Activated CD4-positive, alpha-beta T cell treated with anti-CD3 and anti-CD28 coated beads, Interleukin-10, Interleukin-2, amounts not matched to agents 100 ng/mL and 50 ng/mL, durations not matched to agents 16 hours and 8 hours (primary cell): ENCODE measurements at regions not wholly inside any gene's neighbourhood (a gene's known extent, or its start where the extent isn't known, plus 50 kb on each side); places are given as distances from the start of the nearest gene placed in this dataset.
"Not testable (repeated sequence)": the region's sequence is repeated elsewhere in the genome, so short reads cannot be mapped to it uniquely, and the experiment has no call there.

ENCODE experiments used
- DNase-seq: peaks from one replicate; pipeline ENCODE4 v3.0.0-alpha.2; 2020

GRCh38 chr3:168834558-168834957 is 738.8 kb upstream of the GOLIM4 start:
- no peak for DNase-seq

DNA sequence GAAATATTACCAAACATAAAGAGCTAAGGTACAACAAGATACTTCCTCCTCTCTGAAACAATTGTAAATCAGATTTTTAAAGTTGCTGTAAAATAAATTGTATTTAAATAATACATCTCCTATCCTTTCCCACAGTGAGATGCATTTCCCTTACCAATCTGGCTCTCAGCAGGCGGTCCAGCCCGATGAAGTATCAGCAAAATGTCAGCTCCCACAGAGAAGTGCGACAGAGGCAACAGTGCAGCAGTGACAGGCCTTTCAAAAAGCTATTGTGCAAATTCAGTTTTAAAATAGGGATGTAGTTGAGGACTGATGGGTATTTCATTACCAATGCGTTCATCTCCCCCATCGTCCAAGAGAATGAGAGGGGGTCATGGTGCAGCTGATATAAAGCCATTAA is 733.2 kb upstream of the GOLIM4 start:
- DNase-seq: no peak

DNA sequence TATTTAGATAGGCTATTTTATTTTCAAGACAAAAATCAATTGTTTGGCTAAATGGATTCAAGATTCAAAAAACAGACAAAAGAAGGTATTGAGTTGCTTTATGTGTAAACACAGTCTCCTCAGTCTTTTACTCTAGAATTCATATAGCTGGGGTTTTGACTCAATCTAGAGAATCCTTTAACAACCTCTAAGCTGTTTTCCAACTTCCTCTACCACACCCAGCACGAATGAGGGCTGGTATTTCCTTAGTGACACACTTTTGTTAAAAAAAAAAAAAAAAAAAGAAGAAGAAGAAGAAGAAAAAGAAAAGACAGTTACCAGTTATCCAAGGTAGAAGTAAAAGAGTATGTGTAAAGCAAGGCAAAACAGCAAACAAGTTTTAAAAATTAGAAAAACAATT is 732.8 kb upstream of the GOLIM4 start:
- DNase-seq: no peak

GRCh38 chr3:168828014-168828413 is 732.3 kb upstream of the GOLIM4 start:
- DNase-seq: no peak

DNA sequence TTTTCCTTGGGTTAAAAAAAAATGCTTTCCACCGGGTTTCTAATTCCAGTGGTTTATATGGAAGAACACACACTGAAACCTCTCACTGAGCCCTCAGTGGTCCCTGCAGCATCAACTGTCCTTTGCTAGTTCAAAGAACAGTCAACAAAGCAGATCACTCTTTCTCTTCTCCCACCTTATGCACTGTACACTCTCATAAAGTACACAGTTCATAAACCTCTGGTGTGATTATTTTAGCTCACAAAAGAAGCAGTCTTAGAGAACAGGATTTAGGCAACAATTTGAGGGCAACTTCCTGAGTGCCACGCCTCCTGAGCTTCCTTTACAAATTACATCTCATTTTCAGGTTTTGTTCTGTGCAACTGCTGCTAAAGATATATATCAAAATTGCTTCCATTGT is 728.4 kb upstream of the GOLIM4 start:
- no peak for DNase-seq

GRCh38 chr3:168823466-168823865 is 727.7 kb upstream of the GOLIM4 start:
- no peak for DNase-seq

DNA sequence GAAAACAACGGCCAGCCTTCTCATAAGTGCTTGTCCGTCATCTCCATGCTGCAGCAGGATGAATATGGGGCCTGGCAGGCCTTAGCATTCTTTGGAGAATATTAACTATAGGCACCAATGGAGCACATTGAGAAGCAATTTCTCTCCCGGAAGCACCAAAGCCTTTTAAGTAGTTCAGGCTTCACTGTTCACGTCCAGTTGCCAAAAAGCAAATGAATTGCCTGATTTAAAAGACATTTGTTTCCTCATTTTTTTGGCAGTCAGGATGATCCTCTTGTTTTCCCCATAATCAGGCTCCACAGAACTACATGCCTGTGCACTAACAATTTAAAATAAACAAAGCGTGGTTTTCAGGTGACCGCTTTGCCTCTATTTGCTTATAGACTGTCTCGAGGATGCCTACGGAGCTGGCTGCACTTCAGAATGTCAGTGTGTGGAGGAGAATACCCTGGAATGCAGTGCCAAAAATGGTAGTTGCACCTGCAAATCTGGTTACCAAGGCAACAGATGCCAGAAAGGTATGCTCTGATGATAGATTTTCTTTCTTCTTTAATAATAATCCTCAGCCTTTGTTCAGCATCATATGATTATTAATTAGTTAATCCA is 725.2 kb upstream of the GOLIM4 start:
- no peak for DNase-seq

DNA sequence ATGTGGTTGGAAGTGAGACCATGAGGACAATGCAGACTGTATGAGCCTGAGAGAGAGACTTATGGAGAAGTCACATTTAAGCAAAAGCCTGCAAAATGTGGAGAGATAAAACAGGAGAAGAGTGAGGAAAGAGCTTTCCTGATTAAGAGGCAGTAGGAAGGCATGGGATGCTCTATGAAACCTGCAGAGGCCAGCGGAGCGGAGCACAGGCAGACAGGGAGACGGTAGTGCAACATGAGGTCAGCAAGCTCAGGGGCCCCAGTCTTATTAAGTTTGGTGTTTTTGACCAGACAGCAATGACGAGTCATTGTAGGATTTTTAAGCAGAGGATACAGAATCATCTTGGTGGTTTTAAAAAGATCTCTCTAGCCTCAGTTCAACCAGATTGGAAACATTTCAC is 721.5 kb upstream of the GOLIM4 start:
- DNase-seq: no peak

- no peak for DNase-seq
Measured at GRCh38 chr3:168815946-168816345, 720.2 kb upstream of the GOLIM4 start.

GRCh38 chr3:168813225-168813802 is 717.6 kb upstream of the GOLIM4 start:
- no peak for DNase-seq

DNA sequence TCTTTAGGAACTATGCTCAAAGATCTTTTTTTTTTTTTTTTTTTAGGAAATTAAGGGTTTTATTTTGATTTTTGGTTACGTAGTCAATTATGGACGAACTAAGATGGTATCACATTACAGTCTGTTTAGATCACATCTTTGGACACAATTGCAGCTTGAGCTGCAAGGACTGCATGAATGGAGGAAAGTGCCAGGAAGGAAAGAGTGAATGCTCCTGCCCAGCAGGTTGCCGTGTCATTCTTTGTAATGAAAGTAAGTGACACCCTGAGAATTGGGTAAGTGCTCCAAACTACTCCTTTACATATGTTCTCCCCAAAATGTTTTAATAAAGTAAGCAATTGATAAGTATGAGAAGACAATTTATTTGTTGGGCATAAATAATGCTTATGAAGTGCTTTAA is 716.5 kb upstream of the GOLIM4 start:
- DNase-seq: no peak

DNA sequence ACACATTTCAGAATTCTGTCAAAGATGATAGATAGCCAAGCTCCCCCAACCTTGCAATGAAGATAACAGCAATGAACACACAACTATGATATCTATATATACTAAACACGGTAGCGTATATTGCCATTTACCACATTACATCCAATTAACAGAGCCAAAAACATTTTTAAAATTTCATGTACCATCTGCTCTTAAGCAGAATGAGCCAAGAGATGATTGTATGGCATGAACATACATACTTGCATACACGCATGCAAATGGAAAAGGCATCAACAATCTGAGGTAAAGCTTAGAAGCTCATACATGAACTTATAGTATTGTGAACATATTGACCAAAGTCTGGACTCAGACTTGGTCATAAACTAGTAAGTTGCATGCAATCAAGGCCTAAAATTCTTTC is 712.9 kb upstream of the GOLIM4 start:
- DNase-seq: no peak

DNA sequence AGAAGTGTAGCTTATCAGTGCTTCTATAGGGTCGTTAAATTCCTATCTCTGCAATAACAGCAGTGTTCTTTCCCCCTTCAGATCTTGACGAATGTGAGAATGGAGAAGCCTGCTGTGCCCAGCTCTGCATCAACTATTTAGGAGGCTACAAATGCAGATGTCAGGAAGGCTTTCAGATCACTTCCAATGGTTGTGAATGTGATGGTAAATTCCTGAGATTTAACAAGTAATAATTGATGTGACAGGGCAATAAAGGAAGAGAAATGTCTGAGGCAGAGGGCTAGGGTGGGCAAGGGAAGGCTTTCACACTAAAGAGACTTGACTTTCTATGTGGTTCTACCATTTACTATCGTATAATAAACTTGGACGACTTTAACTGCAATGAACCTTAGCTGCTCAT is 711.7 kb upstream of the GOLIM4 start:
- DNase-seq: no peak

DNA sequence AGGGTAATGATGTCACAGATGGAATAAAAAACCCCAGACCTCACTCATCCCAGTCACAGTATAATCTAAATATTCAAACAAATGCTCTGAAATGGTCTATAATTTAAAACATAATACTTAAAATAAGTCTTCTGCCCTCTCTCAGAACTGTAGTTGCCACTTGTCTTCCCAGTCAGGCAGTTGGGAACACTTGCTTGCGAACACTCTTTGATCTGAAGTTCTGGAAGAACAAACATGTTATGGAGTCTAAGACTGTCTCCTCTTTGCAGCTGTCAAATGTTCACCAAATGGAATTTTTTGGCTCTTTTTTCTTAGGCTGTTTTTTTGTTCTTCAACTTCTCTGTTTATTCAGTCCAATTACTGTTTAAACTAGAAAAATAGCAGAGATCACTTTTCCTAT is 711.1 kb upstream of the GOLIM4 start:
- DNase-seq: no peak

- no peak for DNase-seq
Measured at GRCh38 chr3:168803536-168803935, 707.8 kb upstream of the GOLIM4 start.

GRCh38 chr3:168802766-168803165 is 707.0 kb upstream of the GOLIM4 start:
- no peak for DNase-seq

DNA sequence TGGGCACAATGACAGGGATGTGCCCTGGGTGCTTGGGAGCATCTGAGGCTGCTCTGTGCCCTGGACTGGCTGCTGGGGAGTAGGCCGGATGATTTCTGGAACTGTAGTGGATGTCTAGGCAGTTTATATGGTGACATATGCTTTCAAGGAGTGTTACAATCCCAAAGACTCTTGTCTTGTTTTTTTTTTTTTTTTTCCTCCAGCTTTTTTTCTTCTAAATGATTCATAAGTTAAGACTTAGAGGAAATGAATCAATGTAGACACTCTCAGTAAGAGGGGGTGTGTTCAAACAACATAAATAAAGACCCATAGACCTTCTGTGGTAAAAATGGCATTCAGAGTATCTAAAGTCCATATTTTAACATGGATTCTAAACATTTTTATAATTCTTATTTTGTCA is 706.1 kb upstream of the GOLIM4 start:
- no peak for DNase-seq

DNA sequence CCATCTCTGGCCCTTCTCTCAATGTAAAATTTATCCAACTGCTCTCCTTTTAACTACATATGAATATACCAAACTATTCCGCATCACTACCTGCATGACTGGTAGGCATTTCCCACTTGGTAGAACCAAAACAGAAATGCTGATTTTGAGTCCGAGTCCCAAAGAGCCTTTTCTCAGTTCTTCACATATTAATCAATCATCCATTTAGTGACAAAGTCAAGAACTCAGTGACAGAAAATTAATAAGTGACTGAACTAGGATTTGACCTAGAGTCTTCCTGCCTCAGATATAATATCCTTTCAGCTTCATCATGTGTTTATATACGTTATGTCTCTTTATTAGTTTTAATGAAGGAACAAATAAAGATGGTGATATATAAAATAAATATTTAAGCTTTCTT is 700.6 kb upstream of the GOLIM4 start:
- no peak for DNase-seq

DNA sequence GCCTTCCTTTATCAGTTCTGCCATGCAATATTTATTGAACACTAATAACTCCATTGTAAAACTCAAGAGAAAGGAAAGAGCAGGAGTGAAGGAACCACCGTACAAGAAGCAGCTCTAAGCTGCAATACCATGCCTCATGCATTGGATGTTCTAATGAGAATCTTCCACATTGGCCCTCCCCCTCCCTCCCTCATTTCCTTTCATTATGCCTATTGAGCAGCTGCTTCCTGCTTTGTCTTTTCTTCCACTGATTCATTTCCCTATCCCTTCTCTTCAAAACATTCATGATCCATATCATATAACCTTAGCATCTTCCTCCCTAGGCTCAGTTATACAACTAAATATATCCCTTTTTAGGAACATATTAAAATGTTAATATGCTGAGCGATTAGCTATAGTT is 698.7 kb upstream of the GOLIM4 start:
- no peak for DNase-seq

DNA sequence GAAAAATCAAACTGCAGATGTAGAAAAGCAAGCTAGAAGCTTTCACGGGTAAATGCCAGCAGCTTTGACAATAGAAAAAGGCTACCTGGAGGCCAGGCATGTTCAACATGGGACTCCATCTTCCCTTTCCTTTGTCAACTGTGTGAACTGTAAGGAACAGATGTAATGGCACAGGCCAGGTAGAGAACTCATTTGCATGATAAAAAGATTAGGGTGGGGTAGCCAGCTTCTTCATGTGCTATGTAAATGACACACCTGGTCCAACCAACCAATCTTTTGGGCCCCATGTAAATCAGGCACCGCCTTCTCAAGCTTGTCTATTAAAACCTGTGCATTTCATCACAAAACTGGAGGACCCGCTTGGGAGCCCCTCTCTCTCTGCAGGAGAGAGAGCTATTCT is 686.5 kb upstream of the GOLIM4 start:
- DNase-seq: no peak

DNA sequence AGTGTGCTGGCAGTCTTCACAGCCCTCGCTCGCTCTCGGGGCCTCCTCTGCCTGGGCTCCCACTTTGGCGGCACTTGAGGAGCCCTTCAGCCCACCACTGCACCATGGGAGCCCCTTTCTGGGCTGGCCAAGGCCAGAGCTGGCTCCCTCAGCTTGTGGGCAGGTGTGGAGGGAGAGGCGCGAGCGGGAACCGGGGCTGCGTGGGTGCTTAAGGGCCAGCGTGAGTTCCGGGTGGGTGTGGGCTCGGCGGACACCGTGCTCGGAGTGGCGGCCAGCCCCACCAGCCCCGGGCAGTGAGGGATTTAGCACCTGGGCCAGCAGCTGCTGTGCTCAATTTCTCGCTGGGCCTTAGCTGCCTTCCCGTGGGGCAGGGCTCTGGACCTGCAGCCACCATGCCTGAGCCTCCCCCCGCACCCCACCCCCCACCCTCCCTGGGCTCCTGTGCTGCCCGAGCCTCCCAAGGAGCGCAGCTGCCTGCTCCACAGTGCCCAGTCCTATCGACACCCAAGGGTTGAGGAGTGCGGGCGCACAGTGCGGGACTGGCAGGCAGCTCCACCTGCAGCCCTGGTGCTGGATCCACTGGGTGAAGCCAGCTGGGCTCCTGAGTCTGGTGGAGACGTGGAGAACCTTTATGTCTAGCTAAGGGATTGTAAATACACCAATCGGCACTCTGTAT is 684.4 kb upstream of the GOLIM4 start:
- DNase-seq: not testable (repeated sequence)

- DNase-seq: no peak
Measured at GRCh38 chr3:168753724-168754123, 658.0 kb upstream of the GOLIM4 start.

DNA sequence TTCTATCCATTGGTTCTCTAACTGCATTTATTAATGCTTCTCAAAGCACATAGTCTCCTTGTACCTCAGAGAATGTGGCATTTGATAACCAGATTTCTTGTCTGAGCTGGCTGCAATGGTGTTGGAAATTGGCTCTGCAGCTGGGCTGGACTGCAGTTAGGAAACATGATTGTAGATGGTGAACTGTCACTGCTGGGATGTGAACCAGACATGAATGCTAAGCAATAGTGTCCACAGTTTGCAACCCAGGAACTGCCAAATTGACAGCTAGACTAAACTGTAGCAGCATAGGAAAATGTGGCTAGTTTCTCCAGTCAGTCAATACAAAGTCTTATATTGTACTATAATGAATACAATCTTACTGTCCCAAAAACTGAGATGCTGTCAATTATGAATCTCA is 656.6 kb upstream of the GOLIM4 start:
- no peak for DNase-seq

DNA sequence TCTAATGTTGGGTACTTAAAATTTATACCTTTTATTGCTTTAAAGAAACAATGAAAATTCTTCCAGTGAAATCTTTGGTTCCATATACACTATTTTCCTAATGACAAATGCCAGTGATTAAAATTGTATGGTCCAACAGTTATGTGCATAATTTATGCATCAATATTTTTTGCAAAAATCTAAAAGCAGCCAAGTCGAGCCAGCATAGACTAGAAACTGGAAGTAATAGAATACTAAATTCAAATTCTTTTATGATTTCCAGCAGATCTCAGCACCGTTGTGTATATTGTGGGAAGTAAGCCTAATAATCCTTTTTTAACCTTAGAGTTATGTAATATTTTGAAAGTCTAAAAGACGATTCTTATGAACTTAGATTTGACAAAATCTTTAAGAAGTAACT is 652.0 kb upstream of the GOLIM4 start:
- DNase-seq: no peak
